CD4-positive, alpha-beta T cell treated with Interleukin-2 at 100 ng/mL for 4 hours (primary cell): ENCODE measurements at regions not wholly inside any gene's neighbourhood (a gene's known extent, or its start where the extent isn't known, plus 50 kb on each side); places are given as distances from the start of the nearest gene placed in this dataset.

Experiments used
- DNase-seq: peaks from one replicate; pipeline ENCODE4 v3.0.0-alpha.2; 2020; ENCODE audit warnings: low spot score

DNA sequence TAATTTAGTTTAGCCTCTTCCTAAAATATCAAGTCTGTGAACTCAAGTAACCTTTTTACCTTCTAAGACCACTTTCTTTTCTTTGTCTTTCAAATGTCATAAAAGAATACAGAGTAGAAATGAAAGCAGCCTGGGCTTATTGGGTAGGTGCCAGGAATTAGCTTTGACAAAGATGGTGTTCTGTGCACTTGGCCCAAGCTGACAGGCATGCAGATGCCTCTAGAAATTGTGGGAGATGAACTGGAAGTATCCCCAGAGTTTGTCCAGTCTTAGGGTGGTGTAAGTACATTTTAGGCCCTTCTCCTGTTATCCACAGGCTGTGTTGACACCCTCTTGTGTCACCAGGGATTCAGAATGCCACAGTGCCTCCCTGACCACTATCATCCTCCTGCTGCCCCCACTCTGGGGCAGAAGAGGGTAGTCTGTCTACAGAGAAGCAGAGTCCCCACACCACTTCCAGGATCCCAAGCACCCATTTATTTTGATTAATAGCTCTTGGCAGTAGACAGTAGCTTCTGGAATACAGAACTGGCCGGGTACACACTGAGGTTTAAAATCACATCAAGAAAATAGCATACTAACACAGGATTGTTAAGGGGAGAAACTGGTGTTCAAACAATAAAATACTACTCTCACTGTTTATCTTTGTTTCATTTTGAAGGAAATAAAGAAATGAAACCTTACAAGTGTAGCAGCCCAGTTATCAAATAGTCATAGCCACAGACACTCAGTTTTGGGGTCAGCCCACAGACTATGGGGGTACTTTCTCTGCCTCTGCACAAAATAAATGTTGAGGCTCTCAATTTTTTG lies 343.2 kb downstream of the KCNRG start:
- DNase-seq = no peak

DNA sequence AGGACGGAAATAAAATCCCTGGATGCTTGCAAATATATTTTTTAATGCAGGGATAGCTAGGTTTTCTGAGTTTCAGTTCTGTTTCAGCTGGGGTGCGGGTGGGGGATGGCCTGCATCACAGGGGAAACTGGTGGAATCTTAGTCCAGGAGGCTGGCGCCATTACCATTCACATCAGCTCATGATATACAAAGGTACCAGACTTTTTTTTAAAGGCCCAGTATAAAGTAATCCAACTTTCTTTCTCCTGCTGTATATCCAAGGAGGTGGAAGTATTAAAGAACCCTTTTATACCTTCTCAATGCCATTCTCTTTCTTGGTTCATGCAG lies 343.8 kb downstream of the KCNRG start:
- DNase-seq = no peak

DNA sequence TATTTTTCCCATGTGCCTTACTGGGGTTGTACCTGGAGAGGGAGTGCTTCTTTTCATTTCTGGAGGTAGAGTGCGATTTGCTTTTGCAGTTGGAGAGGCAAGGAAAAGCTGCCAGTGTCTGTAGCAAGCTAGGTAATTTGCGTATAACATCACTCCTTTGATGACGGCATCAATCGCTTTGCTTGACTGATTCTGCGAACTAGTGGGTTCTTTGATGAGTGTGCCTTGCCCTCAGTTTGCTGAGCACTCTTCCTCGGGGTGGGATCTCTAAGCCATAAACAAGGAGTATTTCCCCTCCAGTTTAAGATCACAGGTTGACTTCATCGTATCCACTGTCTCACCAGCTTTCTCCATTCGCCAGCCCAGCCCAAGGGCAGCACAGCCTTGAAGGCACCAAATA lies 344.5 kb downstream of the KCNRG start:
- DNase-seq = peak; percentile 26

DNA sequence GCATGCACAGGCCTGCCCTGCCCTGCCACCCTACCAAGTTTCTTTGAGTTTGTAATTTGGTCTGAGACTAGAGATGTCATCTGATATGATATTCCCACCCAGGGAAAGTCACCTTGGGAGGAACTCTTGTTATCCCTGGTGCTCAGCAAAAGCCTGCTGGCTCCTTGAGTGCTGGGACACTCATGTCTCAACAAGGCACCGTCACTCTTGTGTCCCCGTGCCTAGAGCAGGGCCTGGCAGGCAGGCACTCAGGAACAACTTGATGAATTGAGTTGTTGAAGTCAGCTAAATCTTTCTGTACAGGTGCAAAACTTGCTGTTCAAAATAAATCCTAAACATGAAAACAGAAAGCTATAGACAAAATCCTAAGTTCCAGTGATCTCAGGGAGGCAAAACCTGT lies 345.4 kb downstream of the KCNRG start:
- DNase-seq = no peak

DNA sequence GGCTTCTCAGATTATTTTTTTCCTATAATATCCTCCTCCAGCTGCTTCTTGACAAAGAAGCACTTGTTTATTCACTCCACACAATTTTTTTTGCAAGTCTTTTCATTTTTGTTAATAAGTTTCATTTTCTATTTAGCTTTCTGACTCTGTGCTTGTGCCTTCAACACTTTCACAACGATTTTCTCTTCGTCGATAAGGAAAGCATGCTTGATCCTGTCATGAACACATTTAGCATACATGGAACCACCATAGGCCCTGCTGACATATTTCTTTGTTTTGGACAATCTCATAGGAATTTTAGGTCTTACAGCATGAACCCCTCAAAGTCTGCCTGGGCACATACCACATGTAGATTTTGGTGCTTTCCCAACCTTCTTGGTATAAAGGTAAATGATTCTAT lies 346.0 kb downstream of the KCNRG start:
- no peak for DNase-seq

DNA sequence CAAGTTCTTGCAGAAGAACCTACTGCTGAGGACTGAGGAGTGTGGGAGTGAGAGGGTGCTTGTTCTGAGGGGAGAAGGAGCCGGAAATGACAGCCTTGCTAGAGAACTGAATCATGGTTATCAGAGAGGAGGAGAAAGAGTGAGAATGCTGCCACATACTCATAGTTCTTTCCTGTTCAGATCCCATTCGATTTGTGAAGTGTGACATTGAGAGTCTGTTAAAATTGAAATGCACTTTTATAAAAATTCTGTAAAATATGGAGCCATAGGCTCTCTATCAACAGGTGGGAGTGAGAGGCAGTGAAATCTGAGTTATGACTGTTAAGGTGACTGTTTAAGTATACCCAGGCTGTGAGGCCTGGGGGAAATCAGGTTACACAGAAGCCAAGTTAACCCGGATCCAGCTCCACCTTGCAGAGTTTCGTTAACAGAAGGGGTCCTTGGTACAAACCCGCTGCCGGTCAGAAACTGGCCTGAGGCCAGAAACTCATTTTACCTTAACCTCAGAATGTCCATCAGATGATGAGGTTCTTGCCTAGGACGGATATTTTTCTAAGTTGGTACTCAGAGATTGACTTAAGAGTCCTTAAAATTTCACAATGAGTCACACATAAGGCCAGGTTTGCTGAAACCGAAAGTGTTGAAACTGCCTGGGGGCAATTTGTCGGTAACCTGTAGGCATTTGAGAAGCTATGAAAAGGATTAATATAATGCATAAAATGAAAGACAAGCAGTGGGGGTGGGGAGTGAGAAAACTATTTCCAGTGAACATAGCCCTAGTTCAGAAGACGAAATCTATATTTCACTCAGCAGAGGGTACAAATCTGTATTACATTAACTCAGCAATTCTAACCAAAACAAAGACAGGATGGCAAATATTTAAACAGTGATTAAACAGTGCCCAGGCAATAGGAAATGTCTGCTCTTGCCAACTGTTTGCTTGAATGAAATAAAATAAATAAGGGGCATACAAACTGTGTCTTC lies 350.5 kb downstream of the KCNRG start:
- peak; percentile 76 for DNase-seq

DNA sequence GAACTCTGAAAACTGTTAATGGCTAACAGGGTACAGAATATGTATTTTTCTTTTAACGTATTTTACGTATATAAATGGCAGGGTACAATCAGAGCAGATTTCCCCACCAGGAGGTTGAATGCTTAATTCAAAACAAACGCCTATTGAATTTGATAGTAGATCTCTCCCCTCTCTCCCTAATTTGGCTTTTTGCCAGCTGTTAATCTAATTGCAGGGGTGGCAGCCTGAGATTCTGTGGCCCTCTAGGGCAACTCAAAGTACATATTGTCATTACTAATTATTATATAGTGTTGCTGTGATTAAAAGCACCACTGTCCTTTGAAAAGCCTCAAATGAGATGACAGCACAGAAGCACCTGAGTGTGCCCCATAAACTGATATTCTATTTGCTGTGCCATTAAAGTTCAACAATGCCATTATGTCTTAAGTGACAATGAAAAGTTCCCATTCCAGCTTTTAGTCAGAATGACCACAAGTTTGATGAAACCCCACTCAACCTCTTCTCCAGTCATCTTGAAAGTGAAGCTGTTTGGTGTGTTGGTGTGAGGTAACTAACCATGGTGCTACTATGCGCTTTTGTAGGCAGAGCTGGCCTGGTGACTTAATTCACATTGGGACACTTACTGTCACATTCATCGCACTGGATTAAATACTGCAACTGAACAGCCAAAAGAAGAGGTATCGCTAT lies 351.4 kb downstream of the KCNRG start:
- DNase-seq = peak; percentile 33

DNA sequence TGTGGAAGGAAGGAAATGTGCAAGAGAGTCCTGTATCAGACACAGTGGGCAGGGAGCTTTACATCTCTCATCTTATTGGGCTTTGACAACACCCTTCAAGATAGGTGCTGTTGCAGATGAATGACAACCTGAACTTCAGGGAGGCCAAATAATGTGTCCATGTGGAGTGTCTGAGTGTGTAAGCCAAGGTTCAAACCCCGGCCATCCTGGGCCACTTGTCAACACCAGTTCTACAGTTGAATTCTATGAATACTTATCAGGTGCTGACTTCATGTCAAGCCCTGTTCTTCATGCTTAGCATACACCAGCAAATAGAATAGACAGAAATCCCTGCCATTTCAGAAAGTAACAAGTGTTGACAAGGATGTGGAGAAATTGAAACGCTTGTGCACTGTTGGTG lies 354.4 kb downstream of the KCNRG start:
- DNase-seq = no peak

DNA sequence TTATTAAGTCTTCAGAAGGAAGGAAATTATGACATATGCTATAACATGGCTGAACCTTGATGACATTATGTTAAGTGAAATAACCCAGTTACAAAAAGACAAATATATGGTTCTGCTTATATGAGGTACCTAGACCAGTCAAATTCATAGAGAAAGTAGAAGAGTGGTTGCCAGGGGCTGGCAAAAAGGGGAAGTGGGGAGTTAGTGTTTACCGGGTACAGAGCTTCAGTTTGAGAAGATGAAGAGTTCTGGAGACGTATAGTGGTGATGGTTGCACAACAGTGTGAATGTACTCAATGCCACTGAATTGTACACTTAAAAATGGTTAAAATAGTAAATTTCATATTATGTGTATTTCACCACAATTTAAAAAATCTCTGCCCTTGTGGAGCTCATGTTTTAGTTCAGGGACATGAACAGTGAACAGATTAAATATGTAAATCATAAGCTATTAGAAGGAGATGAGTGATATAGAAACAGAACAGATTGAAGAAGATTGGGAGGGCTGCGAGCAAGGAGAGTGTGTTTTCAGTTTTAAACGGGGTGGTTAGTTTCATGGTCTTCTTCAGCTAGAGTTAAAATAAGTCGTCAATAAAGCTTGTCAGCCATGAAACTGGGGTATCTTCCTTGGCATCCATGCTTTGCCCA lies 355.2 kb downstream of the KCNRG start:
- no peak for DNase-seq

DNA sequence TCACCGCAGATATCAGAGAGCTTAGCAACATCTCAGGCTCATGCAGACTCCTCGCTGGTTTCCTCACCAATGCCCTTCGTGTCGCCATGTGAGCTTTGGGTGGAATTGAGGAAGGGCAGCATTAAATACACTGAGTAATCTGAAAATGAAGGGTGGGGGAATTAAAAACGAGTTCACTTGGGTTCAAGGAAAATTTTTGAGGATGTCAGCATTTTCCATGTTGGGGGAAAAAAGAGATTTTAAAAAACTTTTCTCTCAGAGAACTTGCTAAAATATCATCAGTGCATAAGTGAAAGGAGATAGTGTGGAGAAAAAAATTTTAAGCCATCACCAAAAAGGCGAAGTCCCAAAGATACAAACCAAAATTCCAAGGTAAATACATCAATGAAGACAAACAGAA lies 359.3 kb downstream of the KCNRG start:
- no peak for DNase-seq

DNA sequence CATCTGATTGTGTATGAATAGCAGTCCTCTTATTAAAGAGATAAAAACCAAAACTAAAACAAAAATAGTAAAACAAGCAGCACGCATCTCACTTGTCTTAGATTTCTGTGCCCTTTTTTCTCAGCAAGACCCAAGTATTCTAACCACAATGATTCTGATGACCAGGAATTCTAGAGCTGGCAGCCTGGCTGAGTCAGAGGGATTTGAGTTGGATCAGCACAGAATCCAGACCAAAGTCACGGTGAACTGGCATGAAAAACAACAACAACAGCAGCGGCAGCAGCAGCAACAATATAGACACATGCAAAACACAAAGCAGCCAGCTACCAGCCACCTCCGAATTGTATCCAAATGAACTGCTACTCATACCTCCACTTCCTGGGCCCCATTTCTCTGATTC lies 360.5 kb downstream of the KCNRG start:
- DNase-seq = no peak

DNA sequence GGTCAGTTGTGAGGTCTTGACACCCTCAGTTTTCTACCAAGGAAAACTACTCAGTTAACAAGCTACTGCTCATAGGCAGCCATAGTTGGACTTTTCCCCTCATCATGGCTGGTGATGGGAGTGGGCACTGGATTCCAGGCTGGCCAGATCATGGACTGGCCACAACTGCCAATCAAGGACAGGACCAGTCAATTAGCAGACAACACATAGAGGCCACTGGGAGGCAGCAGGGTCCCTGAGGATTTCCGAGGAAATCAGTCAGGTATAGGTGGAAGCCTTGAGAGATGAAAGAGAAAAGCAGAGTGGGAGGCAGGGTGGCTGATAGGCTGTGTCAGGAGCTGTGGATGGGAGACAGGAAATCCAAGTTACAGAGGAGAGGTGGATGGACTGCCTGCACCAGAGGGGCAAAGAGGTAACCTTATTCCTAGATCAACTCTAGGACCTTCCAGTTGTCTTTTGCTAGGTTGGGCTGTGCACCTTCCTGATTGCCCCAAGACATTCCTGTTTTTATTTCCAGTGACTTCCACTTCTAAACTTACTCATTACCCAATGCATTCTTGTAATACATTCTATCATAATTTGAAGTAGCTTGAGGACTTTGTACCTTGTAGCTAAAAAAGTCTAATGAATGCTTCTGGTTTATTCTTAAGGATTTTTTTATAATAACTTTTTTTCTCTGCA lies 361.8 kb downstream of the KCNRG start:
- no peak for DNase-seq

DNA sequence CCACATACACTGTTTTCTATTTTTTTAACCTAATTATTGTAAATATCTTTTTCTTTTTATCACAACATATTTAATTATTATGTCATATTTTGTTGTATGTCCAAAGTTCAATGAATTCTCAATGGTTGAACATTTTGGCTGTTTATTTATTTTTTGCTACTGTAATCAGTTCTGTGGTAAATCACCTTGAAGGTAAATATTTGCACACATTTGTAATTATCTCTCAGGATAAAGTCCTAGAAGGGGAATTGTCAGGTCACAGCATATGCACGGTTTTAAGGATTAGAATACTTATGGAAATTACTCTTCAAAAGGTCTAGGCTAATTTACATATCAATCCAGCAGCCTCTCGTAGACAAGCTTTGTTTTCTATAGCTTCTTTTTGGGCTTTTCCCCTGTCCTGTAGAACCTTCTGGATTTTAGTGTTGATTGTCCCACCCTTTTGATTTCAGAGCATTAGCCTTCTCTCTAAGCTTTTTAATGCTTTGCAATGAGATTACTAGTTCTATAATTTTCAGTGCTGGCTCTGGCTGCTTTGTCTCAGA lies 362.6 kb downstream of the KCNRG start:
- DNase-seq = no peak

DNA sequence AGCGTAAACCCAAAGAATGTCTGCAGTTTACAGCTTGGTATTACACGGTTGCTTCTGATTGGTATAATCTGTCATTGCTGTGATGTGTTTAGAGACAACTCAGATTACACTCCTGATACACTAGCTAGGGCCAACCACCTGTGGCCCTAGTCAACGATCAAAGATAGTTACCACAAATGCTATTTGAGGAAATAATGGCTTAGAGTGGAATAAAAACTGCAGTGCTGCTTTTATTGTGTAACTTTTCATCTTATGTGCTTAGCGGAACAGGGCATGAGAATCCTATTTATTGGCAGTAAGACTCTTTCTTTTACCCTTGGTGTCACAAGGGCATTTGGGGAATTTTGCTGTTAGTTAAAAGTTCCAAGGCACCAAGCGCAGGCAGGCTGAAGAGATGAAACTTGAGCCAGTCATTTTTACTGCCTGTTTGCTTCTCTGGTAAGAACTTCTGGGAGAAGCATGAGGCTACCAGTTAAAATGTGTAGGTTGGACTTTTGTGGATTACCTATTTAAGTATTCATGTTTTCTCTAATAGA lies 363.3 kb downstream of the KCNRG start:
- no peak for DNase-seq

DNA sequence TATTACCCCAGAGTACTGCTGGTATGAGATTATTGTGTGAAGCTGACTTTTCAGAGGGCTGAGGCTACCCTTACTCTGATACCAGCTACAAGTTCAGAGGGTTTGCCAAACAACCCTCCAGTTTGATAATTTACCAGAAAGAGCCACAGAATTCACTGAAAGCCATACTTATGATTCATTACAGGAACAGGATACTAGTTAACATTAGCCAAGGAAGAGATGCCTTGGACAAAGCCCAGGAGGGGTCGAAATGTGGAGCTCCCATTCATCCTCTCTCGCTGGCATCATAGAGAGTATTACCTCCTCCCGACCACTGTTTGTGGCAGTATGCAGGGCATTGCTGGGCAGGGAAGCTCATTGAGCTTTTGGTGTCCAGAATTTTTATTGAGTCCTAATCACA lies 364.3 kb downstream of the KCNRG start:
- DNase-seq = no peak

DNA sequence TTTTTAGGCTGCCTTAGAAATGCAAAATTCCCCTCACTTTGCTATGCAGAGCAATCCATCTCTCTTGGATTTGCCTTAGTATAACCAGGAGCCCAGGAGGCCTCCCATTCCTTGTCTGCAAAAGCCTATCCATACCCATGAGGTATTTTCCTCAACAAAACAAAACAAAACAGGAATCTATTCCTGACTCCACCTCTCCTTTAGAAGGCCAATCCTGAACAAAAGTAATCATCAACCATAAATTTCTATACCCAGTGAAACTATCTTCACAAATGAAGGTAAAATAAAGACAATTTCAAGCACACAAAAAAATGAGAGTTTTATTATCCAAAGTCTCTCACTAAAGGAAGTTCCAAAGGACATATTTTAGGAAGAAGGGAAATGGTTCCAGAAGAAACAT lies 365.7 kb downstream of the KCNRG start:
- no peak for DNase-seq

DNA sequence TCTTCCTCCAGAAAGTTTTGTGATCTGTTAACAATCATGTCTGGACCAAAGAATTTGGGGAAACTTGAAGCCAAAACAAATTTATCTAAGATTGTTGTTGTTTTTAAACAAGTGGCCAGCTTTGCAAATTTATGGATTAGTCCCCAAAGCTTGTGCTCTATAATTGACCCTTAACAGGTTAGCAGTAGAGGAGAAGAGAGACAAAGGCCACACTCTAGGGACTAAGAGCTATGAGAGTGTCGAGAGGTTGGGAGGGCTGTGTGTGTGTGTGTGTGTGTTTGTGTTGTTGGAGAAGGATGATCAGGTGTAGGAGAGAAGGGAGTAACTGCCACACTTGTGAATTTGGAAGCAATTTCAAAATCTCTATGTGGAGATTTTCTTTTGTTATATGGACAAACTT lies 367.3 kb downstream of the KCNRG start:
- DNase-seq = no peak

DNA sequence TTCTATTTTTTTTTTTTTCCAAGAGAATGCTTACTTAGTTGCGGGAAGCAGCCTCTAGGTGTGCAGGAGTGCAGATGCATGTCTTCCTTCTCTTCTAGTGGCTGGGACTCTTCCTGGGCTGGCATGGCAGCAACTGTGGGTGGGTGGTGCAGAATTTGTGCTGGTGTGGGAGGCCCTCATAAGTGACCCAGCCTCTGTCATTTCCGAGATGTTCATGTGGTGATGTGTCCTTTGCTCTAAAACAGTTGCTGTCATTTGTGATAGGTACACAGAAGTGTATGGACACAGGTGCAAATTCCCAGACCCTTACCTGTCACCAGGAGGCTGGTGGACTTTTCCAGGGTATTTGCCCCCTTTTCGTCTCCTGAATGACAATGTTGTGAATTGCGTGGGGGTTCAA lies 367.7 kb downstream of the KCNRG start:
- no peak for DNase-seq

DNA sequence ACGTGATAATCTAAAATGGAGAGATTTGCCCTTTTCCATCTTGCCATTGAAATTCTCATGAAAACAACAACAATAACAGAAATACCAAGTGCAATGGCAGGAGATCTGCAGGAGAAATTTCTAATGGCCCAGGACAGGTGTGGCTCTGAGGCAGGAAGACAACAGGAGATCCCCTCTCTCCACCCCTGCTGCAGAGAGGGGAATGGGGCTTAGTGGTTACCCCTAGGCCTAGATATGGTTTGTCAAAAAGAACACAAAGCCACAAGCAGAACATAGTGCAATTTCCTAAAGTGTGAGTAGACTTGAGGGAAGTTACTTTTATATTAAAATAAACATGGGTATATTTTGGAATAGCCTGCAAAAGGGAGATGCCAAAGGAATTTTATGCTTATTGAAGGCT lies 369.5 kb downstream of the KCNRG start:
- no peak for DNase-seq

DNA sequence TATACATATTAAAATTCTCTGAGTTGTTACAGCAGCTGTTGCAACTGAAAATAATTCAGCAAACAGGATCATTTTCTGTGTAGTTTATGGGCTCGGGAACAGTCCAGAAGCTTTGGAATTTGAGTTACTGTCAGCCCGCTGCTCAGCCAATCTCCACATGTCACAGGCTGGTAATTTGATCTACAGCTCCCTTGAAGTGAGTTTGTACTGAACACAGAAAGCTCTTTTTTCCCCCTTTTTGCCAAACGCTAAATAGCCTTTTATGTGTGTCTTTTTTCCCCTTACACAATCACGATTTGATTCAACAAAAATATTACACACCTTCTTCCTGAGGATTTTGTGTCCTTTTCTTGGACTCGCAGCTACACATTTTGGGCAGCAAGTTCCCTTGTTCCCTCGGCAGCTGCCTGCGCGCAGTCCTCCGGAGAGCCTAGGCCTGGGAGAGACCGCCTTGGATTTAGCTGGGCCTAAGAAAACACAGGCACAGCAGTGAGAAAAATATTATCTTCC lies 371.4 kb downstream of the KCNRG start:
- no peak for DNase-seq

DNA sequence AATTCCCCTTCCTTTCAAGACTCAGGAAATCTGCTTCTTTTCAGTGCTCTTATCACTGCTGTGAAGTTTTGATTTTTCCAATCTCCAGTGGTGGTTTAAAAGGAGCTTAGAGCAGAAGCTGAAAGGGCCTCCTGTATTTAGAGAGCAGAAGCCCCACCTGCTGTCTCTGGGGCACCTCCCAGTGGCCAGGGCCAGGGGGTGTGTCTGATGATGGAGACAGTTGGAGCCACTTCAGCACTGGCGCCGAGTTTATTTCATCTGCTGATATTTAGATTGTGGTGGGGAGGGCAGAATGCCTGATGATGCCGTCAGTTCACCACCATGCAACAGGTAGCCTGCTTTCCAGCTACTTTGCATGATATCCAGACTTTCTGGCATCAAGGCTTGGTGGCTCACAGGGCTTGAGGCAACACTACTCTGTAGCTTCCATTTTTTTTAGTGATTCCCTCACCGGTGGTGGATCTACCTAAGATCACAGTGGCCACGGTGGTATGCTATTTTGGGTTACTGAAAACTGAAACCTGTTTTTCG lies 371.9 kb downstream of the KCNRG start:
- peak; percentile 50 for DNase-seq
